ENCODE measurements at regions not wholly inside any gene's neighbourhood (a gene's known extent, or its start where the extent isn't known, plus 50 kb on each side); places are given as distances from the start of the nearest gene placed in this dataset.

DNA sequence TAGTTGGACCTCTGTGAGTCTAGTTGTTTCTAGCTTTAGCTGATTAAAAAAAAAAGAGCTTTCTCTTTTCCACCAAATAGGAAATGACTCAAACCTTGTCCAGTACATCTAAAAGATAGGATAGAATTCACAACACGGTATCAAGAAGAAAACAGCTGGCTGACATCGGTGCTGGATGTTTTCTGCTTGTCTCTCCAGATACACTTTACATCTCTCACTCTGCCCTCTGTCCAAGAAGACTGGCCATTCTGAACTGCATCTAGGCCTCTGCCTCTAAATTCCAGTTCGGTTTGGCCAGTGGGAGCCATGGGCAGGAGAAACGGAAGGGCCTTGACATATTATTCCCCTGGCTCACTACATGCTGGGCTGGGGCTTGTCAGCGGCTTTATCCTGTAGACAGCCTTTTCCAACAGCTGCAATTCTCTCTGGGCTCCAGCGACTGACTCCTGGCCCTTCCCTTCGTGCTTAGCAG lies 57.3 kb upstream of the SHISA3 start:
- peaks cover 6 to 29% of the 10 kb centered on the region in 2 donors for H3K27me3 Mint-ChIP-seq (ENCODE audit: low read depth in 2 of 2)
- DNase-seq (no peak), ATAC-seq (no peak)
- no peaks in the 10 kb centered on the region for H3K9me3 ChIP-seq (ENCODE audit: control insufficient read depth, insufficient read depth, low read length)
- no peaks in the 10 kb centered on the region for H3K4me1 Mint-ChIP-seq
- H3K4me3 Mint-ChIP-seq = no peak overlapping the region
- H3K27ac Mint-ChIP-seq = no peak overlapping the region
- intact Hi-C loops (cut with micrococcal nuclease) = no loop called here
- 72% methylated on average over 7 of the region's 7 CpGs for WGBS (ENCODE audit: insufficient coverage)
- no peaks in the 10 kb centered on the region for H3K36me3 Mint-ChIP-seq
- H3K36me3 ChIP-seq (ENCODE audit: control insufficient read depth, insufficient read depth, low read length) = no peaks in the 10 kb centered on the region
- no peaks in the 10 kb centered on the region for H3K4me1 ChIP-seq (ENCODE audit: control insufficient read depth, insufficient read depth, low read length)
- H3K27me3 ChIP-seq (ENCODE audit: control insufficient read depth, insufficient read depth, low read length) = no peaks in the 10 kb centered on the region
- no peak overlapping the region for H3K27ac ChIP-seq (ENCODE audit: low read length)
- no peak overlapping the region for H3K4me3 ChIP-seq (ENCODE audit: low read length)
- H3K9me3 Mint-ChIP-seq = no peaks in the 10 kb centered on the region
- TF ChIP-seq, protein P1, sequence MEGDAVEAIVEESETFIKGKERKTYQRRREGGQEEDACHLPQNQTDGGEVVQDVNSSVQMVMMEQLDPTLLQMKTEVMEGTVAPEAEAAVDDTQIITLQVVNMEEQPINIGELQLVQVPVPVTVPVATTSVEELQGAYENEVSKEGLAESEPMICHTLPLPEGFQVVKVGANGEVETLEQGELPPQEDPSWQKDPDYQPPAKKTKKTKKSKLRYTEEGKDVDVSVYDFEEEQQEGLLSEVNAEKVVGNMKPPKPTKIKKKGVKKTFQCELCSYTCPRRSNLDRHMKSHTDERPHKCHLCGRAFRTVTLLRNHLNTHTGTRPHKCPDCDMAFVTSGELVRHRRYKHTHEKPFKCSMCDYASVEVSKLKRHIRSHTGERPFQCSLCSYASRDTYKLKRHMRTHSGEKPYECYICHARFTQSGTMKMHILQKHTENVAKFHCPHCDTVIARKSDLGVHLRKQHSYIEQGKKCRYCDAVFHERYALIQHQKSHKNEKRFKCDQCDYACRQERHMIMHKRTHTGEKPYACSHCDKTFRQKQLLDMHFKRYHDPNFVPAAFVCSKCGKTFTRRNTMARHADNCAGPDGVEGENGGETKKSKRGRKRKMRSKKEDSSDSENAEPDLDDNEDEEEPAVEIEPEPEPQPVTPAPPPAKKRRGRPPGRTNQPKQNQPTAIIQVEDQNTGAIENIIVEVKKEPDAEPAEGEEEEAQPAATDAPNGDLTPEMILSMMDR (IDR thresholded peaks at IDR 0.05) = no peak

DNA sequence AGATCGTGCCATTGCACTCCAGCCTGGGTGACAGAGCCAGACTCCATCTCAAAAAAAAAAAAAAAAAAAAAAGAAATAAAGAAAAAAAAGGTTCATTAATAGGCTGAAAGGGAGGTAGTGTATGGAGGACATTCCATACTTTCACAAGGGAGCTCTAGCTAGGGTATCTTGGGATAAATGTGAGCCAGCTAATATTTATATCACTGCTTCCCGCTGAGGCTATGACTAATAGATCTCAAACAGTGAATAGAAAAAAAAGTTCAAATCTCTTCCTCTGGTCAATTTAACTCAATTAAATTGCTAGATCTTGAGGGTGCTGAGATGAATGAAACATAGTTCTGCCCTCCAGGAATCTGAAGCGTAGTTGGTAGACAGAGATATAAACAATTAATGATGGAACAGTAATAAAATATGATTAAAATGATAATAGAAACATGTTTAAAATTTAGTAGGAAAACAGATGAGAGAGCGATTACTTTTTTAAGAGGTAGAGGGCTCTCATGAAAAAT lies 55.7 kb upstream of the SHISA3 start:
- Mint-ChIP-seq H3K9me3 (no peaks in the 10 kb centered on the region), H3K4me3 (no peak overlapping the region), H3K27ac (no peak overlapping the region), H3K4me1 (no peaks in the 10 kb centered on the region), H3K27me3 (ENCODE audit: low read depth in 2 of 2) (peaks cover 6 to 29% of the 10 kb centered on the region in 2 donors), H3K36me3 (no peaks in the 10 kb centered on the region)
- Histone ChIP-seq H3K9me3 (ENCODE audit: control insufficient read depth, insufficient read depth, low read length) (no peaks in the 10 kb centered on the region), H3K4me3 (ENCODE audit: low read length) (no peak overlapping the region), H3K36me3 (ENCODE audit: control insufficient read depth, insufficient read depth, low read length) (no peaks in the 10 kb centered on the region), H3K27me3 (ENCODE audit: control insufficient read depth, insufficient read depth, low read length) (no peaks in the 10 kb centered on the region), H3K27ac (ENCODE audit: low read length) (no peak overlapping the region), H3K4me1 (ENCODE audit: control insufficient read depth, insufficient read depth, low read length) (no peaks in the 10 kb centered on the region)
- ATAC-seq = no peak
- DNase-seq = no peak
- TF ChIP-seq, protein P1 (IDR thresholded peaks at IDR 0.05) = no peak
- WGBS (ENCODE audit: insufficient coverage) = 97% methylated on average over 2 of the region's 4 CpGs
- intact Hi-C loops (cut with micrococcal nuclease) = no loop called here

DNA sequence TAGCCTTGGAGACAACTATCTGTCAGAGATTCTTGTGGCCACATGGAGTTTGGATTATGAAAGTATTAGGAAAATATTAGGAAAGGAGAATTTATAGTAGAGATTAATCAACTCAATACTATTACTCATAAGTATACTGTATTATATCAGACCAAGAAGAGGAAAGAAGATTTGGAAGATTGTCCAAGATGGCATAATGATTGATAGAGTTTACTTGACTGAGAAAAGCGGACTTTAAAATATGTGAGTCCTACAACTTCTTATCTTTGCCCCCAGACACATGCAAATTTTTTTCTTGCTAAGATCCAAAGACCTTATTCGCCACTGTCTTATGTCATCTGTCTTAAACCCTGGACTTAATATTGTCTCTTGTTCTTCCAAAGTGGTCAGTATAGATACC lies 54.8 kb upstream of the SHISA3 start:
- Histone ChIP-seq H3K36me3 (ENCODE audit: control insufficient read depth, insufficient read depth, low read length) (no peaks in the 10 kb centered on the region), H3K4me3 (ENCODE audit: low read length) (no peak overlapping the region), H3K9me3 (ENCODE audit: control insufficient read depth, insufficient read depth, low read length) (no peaks in the 10 kb centered on the region), H3K4me1 (ENCODE audit: control insufficient read depth, insufficient read depth, low read length) (no peaks in the 10 kb centered on the region), H3K27ac (ENCODE audit: low read length) (no peak overlapping the region), H3K27me3 (ENCODE audit: control insufficient read depth, insufficient read depth, low read length) (no peaks in the 10 kb centered on the region)
- Mint-ChIP-seq H3K9me3 (no peaks in the 10 kb centered on the region), H3K4me1 (no peaks in the 10 kb centered on the region), H3K4me3 (no peak overlapping the region), H3K27ac (no peak overlapping the region), H3K27me3 (ENCODE audit: low read depth in 2 of 2) (peaks cover 6 to 29% of the 10 kb centered on the region in 2 donors), H3K36me3 (no peaks in the 10 kb centered on the region)
- 90% methylated on average over 2 of the region's 2 CpGs for WGBS (ENCODE audit: insufficient coverage)
- TF ChIP-seq, protein P1 (IDR thresholded peaks at IDR 0.05) = no peak
- ATAC-seq (no peak), DNase-seq (no peak)
- intact Hi-C loops (cut with micrococcal nuclease) = no loop called here

DNA sequence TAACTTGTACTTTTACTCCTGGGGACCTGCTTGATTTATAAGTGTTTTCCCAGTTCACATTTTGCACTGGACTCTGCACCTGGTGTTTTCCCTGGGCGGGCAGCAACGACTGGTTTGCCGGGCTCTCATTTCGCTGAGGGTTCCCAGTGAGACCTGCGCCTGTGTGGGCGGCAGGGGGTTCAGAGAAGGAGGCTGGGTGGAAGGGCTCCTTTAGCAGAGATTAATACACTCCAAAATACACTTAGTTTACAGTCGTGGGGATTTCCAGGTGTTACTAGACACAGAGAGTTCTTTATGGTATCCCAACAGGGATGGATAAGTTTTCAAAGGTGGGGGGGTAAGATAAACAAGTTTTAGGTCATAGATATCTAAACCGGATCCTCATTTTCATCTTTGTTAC lies 53.0 kb upstream of the SHISA3 start:
- H3K9me3 Mint-ChIP-seq = no peaks in the 10 kb centered on the region
- DNase-seq (no peak), ATAC-seq (no peak)
- 85% methylated on average over 4 of the region's 8 CpGs for WGBS (ENCODE audit: insufficient coverage)
- intact Hi-C loops (cut with micrococcal nuclease) = no loop called here
- H3K4me3 Mint-ChIP-seq = no peak overlapping the region
- H3K4me3 ChIP-seq (ENCODE audit: low read length) = no peak overlapping the region
- peaks cover 6 to 29% of the 10 kb centered on the region in 2 donors for H3K27me3 Mint-ChIP-seq (ENCODE audit: low read depth in 2 of 2)
- H3K9me3 ChIP-seq (ENCODE audit: control insufficient read depth, insufficient read depth, low read length) = no peaks in the 10 kb centered on the region
- no peaks in the 10 kb centered on the region for H3K27me3 ChIP-seq (ENCODE audit: control insufficient read depth, insufficient read depth, low read length)
- no peaks in the 10 kb centered on the region for H3K4me1 Mint-ChIP-seq
- H3K36me3 ChIP-seq (ENCODE audit: control insufficient read depth, insufficient read depth, low read length) = no peaks in the 10 kb centered on the region
- TF ChIP-seq, protein P1 (IDR thresholded peaks at IDR 0.05) = no peak
- H3K27ac Mint-ChIP-seq = no peak overlapping the region
- no peaks in the 10 kb centered on the region for H3K36me3 Mint-ChIP-seq
- H3K4me1 ChIP-seq (ENCODE audit: control insufficient read depth, insufficient read depth, low read length) = no peaks in the 10 kb centered on the region
- H3K27ac ChIP-seq (ENCODE audit: low read length) = no peak overlapping the region

All from natural killer cell (primary cell).